Panc1 (cell line): ENCODE measurements at regions not wholly inside any gene's neighbourhood (a gene's known extent, or its start where the extent isn't known, plus 50 kb on each side); places are given as distances from the start of the nearest gene placed in this dataset.
A peak's percentile ranks its signal among the peaks of the same experiment; 100 is the strongest.

ENCODE experiments used
- ATAC-seq: fragments of 200-7000 bp; cut with Tn5 transposase; 2 replicates; pipeline ENCODE4 v1.9.1; 2020; ENCODE audit warnings: mild to moderate bottlenecking, moderate library complexity
- BruUV-seq: library from RNA; stranded (reverse); fragments of 400-500 nt; replicated peaks from 2 replicates; lab custom pipeline; 2021; lab: Mats Ljungman, UMichigan
- CTCF ChIA-PET: fragments of 300-600 bp; sonication (Branson Sonifier 250); formaldehyde crosslinking; loops from one replicate; lab custom pipeline; 2022; ENCODE audit warnings: antibody characterized with exemption; lab: Charles Lee
- POLR2A ChIA-PET: fragments of 300-600 bp; sonication (Branson Sonifier 250); formaldehyde crosslinking; loops from one replicate; lab custom pipeline; 2022; ENCODE audit warnings: antibody characterized with exemption; lab: Charles Lee
- DNase-seq: peaks from one replicate; pipeline ENCODE4 v3.0.0-alpha.2; 2010; ENCODE audit warnings: low read depth, low spot score
- H3K27ac ChIP-seq: 2 replicates; pipeline ENCODE4 v1.5.1; 2011; ENCODE audit warnings: mild to moderate bottlenecking, low read length, inconsistent platforms
- H3K27me3 ChIP-seq: fragments of 200-500 bp; sonication (Bioruptor generic); 2 replicates; pipeline ENCODE4 v1.6.0; 2014; ENCODE audit warnings: low read length, inconsistent platforms; ENCODE audit not compliant: control insufficient read depth, insufficient read depth
- H3K36me3 ChIP-seq: fragments of 200-500 bp; sonication (Bioruptor generic); 2 replicates; pipeline ENCODE4 v1.5.1; 2014; ENCODE audit warnings: inconsistent platforms, mild to moderate bottlenecking, low read length, moderate library complexity; ENCODE audit not compliant: control insufficient read depth, insufficient read depth
- H3K4me1 ChIP-seq: 2 replicates; pipeline ENCODE4 v1.5.1; 2011; ENCODE audit warnings: inconsistent platforms, mild to moderate bottlenecking, low read length, moderate library complexity; ENCODE audit not compliant: control insufficient read depth, insufficient read depth
- H3K4me3 ChIP-seq, 2 experiments: 2 replicates each; pipeline ENCODE4 v1.5.1; 2011 to 2012; ENCODE audit warnings: low read depth in 2 of 2, low read length in 2 of 2, mild to moderate bottlenecking in 2 of 2, inconsistent platforms in 1 of 2, moderate library complexity in 1 of 2
- H3K9me3 ChIP-seq: fragments of 200-500 bp; sonication (Bioruptor generic); 2 replicates; pipeline ENCODE4 v1.5.1; 2014; ENCODE audit warnings: low read depth, mild to moderate bottlenecking, inconsistent platforms, low read length, moderate library complexity; ENCODE audit not compliant: control insufficient read depth, insufficient read depth
- POLR2AphosphoS5 ChIP-seq: IDR thresholded peaks from 2 replicates; pipeline ENCODE4 v1.6.1; 2012; ENCODE audit warnings: mild to moderate bottlenecking, low read depth, low read length, moderate library complexity
- SIN3A ChIP-seq: IDR thresholded peaks from 2 replicates; pipeline ENCODE4 v1.6.1; 2012; ENCODE audit warnings: low read depth, mild to moderate bottlenecking, low read length, moderate library complexity, borderline replicate concordance; ENCODE audit not compliant: insufficient read depth
- TCF7L2 ChIP-seq: IDR thresholded peaks from 2 replicates; pipeline ENCODE4 v1.6.1; 2011; ENCODE audit warnings: mild to moderate bottlenecking, low read depth, low read length, inconsistent platforms
- in situ Hi-C: cut with HindIII; loops from 2 replicates; pipeline ENCODE4 v1.10.0; 2016; ENCODE audit warnings: low sequenced_read_pairs, low pct_unique_long_range_greater_than_20kb
- intact Hi-C: fragments of 100-400 bp; cut with micrococcal nuclease; formaldehyde crosslinking; loops from one replicate; pipeline ENCODE4 v1.10.0; 2022; ENCODE audit not compliant: unreplicated experiment
- TF ChIP-seq, protein P1 (sequence below): fragments of 450-650 bp; IDR thresholded peaks from 2 replicates; pipeline ENCODE4 v1.5.1; 2017; ENCODE audit warnings: mild to moderate bottlenecking
- TF ChIP-seq, protein P2 (sequence below), 2 experiments: IDR thresholded peaks; 2 replicates each; pipeline ENCODE4 v1.6.1; 2011 to 2012; ENCODE audit warnings: low read depth in 2 of 2, control low read depth in 1 of 2, low read length in 1 of 2, mild to moderate bottlenecking in 1 of 2, moderate library complexity in 1 of 2; ENCODE audit not compliant: insufficient read depth in 1 of 2

DNA sequence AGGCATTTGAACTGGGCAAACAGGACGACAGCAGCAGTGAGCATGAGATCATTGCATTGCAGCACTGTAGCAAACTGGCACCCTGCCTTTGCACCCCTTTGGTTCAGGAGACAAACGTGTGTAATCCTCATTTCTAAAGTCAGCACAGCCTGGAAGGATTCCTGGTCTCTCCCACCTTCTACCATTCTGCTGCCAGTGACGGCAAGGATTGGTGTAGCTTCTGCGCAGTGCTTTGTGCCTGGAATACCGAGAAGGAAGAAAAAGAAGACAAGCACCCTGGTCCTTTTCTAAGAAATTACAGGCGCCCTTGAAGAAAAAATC is 805.3 kb downstream of the USP25 start:
- H3K9me3 ChIP-seq: no peaks in the 10 kb centered on the region
- ChIA-PET CTCF (no interaction called here), POLR2A (no interaction called here)
- DNase-seq (no peak), ATAC-seq (no peak)
- TF ChIP-seq, protein P1, sequence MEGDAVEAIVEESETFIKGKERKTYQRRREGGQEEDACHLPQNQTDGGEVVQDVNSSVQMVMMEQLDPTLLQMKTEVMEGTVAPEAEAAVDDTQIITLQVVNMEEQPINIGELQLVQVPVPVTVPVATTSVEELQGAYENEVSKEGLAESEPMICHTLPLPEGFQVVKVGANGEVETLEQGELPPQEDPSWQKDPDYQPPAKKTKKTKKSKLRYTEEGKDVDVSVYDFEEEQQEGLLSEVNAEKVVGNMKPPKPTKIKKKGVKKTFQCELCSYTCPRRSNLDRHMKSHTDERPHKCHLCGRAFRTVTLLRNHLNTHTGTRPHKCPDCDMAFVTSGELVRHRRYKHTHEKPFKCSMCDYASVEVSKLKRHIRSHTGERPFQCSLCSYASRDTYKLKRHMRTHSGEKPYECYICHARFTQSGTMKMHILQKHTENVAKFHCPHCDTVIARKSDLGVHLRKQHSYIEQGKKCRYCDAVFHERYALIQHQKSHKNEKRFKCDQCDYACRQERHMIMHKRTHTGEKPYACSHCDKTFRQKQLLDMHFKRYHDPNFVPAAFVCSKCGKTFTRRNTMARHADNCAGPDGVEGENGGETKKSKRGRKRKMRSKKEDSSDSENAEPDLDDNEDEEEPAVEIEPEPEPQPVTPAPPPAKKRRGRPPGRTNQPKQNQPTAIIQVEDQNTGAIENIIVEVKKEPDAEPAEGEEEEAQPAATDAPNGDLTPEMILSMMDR: no peak
- TF ChIP-seq POLR2AphosphoS5 (no peak), TCF7L2 (no peak), SIN3A (no peak)
- TF ChIP-seq, protein P2, sequence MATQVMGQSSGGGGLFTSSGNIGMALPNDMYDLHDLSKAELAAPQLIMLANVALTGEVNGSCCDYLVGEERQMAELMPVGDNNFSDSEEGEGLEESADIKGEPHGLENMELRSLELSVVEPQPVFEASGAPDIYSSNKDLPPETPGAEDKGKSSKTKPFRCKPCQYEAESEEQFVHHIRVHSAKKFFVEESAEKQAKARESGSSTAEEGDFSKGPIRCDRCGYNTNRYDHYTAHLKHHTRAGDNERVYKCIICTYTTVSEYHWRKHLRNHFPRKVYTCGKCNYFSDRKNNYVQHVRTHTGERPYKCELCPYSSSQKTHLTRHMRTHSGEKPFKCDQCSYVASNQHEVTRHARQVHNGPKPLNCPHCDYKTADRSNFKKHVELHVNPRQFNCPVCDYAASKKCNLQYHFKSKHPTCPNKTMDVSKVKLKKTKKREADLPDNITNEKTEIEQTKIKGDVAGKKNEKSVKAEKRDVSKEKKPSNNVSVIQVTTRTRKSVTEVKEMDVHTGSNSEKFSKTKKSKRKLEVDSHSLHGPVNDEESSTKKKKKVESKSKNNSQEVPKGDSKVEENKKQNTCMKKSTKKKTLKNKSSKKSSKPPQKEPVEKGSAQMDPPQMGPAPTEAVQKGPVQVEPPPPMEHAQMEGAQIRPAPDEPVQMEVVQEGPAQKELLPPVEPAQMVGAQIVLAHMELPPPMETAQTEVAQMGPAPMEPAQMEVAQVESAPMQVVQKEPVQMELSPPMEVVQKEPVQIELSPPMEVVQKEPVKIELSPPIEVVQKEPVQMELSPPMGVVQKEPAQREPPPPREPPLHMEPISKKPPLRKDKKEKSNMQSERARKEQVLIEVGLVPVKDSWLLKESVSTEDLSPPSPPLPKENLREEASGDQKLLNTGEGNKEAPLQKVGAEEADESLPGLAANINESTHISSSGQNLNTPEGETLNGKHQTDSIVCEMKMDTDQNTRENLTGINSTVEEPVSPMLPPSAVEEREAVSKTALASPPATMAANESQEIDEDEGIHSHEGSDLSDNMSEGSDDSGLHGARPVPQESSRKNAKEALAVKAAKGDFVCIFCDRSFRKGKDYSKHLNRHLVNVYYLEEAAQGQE (IDR thresholded peaks at IDR 0.05; ENCODE audit: insufficient read depth in 1 of 2, low read depth in 2 of 2, low read length in 1 of 2): no peak
- H3K36me3 ChIP-seq: no peaks in the 10 kb centered on the region
- in situ Hi-C loops: no loop called here
- H3K4me3 ChIP-seq: peak overlapping the region in 1 of 2 experiments; percentile 1; a peak in 1 of 4 replicates
- no peaks in the 10 kb centered on the region for H3K4me1 ChIP-seq
- no peaks in the 10 kb centered on the region for H3K27me3 ChIP-seq
- intact Hi-C loops: no loop called here
- BruUV-seq: no TSS peak
- H3K27ac ChIP-seq: no peak overlapping the region

DNA sequence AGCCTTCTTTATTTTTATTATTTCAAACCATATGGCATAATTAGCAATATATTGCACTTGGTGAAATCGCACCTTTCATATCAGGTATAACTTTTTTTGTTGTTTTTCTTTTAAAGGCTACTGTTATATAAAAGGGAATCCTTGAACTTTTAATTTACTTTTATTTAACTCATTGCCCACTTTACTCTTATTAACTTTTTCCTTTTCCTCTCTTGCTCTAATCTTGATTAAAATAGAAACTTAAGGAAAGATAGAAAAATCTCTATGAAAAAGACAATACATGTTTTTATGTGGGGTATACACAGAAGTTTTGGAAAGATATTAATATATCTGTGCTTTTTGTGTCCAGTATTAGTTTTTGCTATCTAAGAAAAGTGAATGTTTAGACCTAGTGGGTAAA is 805.8 kb downstream of the USP25 start:
- intact Hi-C loops: no loop called here
- BruUV-seq: no TSS peak
- H3K4me1 ChIP-seq: no peaks in the 10 kb centered on the region
- H3K27ac ChIP-seq: no peak overlapping the region
- H3K4me3 ChIP-seq: peak overlapping the region in 1 of 2 experiments; percentile 1; a peak in 1 of 4 replicates
- no peaks in the 10 kb centered on the region for H3K27me3 ChIP-seq
- no peaks in the 10 kb centered on the region for H3K9me3 ChIP-seq
- ChIA-PET CTCF (no interaction called here), POLR2A (no interaction called here)
- DNase-seq (no peak), ATAC-seq (no peak)
- no peak for TF ChIP-seq POLR2AphosphoS5
- TF ChIP-seq, protein P1: no peak
- TF ChIP-seq, protein P2 (IDR thresholded peaks at IDR 0.05; ENCODE audit: insufficient read depth in 1 of 2, low read depth in 2 of 2, low read length in 1 of 2): no peak
- TF ChIP-seq SIN3A: no peak
- TF ChIP-seq TCF7L2: no peak
- in situ Hi-C loops: no loop called here
- H3K36me3 ChIP-seq: no peaks in the 10 kb centered on the region
